Gastroesophageal sphincter (tissue), 4 donors: ENCODE measurements at regions not wholly inside any gene's neighbourhood (a gene's known extent, or its start where the extent isn't known, plus 50 kb on each side); places are given as distances from the start of the nearest gene placed in this dataset.

Source experiments
- ATAC-seq: fragments of 150-250 bp; one replicate; pipeline ENCODE4 v1.9.1; 2016; ENCODE audit warnings: mild to moderate bottlenecking, moderate library complexity
- H3K27ac ChIP-seq, 4 donors: fragments of 200-600 bp; sonication (generic) in 3 of 4; 1 replicate in 3 of 4; 2 replicates in 1 of 4; pipeline ENCODE4 v1.5.1; 2016 to 2019
- H3K27me3 ChIP-seq: fragments of 200-600 bp; sonication (generic); one replicate; pipeline ENCODE4 v1.5.1; 2019
- H3K36me3 ChIP-seq, 2 donors: fragments of 200-600 bp; sonication (generic); one replicate each; pipeline ENCODE4 v1.5.1; 2019; ENCODE audit warnings: control low read depth in 1 of 2
- H3K4me1 ChIP-seq, 3 donors: fragments of 200-600 bp; sonication (generic); 1 replicate in 2 of 3; 2 replicates in 1 of 3; pipeline ENCODE4 v1.5.1; 2016 to 2019; ENCODE audit warnings: control low read depth in 2 of 3
- H3K4me3 ChIP-seq, 2 donors: fragments of 200-600 bp; sonication (generic); one replicate each; pipeline ENCODE4 v1.5.1; 2019; ENCODE audit warnings: mild to moderate bottlenecking in 1 of 2, moderate library complexity in 1 of 2
- H3K9me3 ChIP-seq, 3 donors: fragments of 200-600 bp; sonication (generic); one replicate each; pipeline ENCODE4 v1.5.1; 2017 to 2019; ENCODE audit warnings: control low read depth in 2 of 3
- CTCF ChIP-seq, 4 experiments: fragments of 200-600 bp in 2 of 4; fragments of 450-650 bp in 2 of 4; sonication (generic) in 1 of 4; IDR thresholded peaks; one replicate each; pipeline ENCODE4 v1.5.1; 2017 to 2019; ENCODE audit warnings: antibody characterized with exemption in 4 of 4, mild to moderate bottlenecking in 2 of 4, moderate library complexity in 2 of 4
- EP300 ChIP-seq: sonication (generic); formaldehyde crosslinking; IDR thresholded peaks from one replicate; pipeline ENCODE4 v1.6.1; 2017; ENCODE audit warnings: antibody characterized with exemption, mild to moderate bottlenecking
- POLR2A ChIP-seq, 2 donors: fragments of 450-650 bp; IDR thresholded peaks; one replicate each; pipeline ENCODE4 v1.6.1; 2017; ENCODE audit warnings: antibody characterized with exemption in 2 of 2, mild to moderate bottlenecking in 2 of 2, moderate library complexity in 1 of 2
- POLR2AphosphoS5 ChIP-seq: sonication (generic); formaldehyde crosslinking; IDR thresholded peaks from one replicate; pipeline ENCODE4 v1.6.1; 2017; ENCODE audit warnings: antibody characterized with exemption
- WGBS, 2 donors: methylation state at CpG; one replicate each; pipeline ENCODE4 v1.1.5; 2018; ENCODE audit warnings: low coverage in 1 of 2; 5-methylcytosine and 5-hydroxymethylcytosine counted together

- 50 to 54% methylated on average over 1 to 4 of the region's 6 CpGs for WGBS, 2 donors
- H3K27ac ChIP-seq, result no peak overlapping the region
- H3K4me1 ChIP-seq, result no peaks in the 10 kb centered on the region
- ATAC-seq, result no peak
- TF ChIP-seq POLR2AphosphoS5 (no peak), CTCF (IDR thresholded peaks at IDR 0.05) (no peak), EP300 (no peak), POLR2A (IDR thresholded peaks at IDR 0.05) (no peak)
- no peaks in the 10 kb centered on the region for H3K36me3 ChIP-seq
- H3K9me3 ChIP-seq, result no peaks in the 10 kb centered on the region
- peaks cover 32% of the 10 kb centered on the region for H3K27me3 ChIP-seq
- H3K4me3 ChIP-seq, result no peak overlapping the region
Measured at GRCh38 chr22:48644997-48645396, 1182.7 kb downstream of the BRD1 start.

DNA sequence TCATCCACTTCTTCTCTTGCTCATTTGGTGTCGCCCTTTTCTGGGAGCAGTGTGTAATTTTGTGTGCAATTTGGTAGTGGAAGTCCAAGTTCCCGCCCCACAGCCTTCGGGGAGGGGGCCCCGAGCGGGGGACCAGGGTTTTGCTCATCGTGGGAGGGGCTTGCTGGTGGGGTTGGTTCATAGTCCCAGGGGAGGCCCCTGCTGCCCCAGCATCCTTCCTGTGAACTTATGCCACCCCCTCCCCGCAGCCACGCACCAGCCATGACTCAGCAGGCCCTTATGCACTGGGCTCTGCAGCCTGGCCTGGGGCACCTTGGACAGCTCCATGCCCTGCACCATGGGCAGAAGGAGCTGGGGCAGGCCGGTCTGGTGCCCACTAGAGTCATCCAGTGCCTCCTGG, 1183.6 kb downstream of the BRD1 start:
- H3K27ac ChIP-seq, result no peak overlapping the region
- no peak overlapping the region for H3K4me3 ChIP-seq
- H3K9me3 ChIP-seq, result no peaks in the 10 kb centered on the region
- TF ChIP-seq POLR2AphosphoS5 (no peak), CTCF (IDR thresholded peaks at IDR 0.05) (no peak), EP300 (no peak), POLR2A (IDR thresholded peaks at IDR 0.05) (no peak)
- 13 to 20% methylated on average over 1 of the region's 9 CpGs for WGBS, 2 donors
- no peaks in the 10 kb centered on the region for H3K4me1 ChIP-seq
- ATAC-seq, result no peak
- H3K27me3 ChIP-seq, result peaks cover 41% of the 10 kb centered on the region
- H3K36me3 ChIP-seq, result no peaks in the 10 kb centered on the region

- Histone ChIP-seq H3K4me3 (no peak overlapping the region), H3K9me3 (no peaks in the 10 kb centered on the region), H3K27me3 (peaks cover 44% of the 10 kb centered on the region), H3K27ac (no peak overlapping the region), H3K36me3 (no peaks in the 10 kb centered on the region), H3K4me1 (no peaks in the 10 kb centered on the region)
- no peak for ATAC-seq
- WGBS, 2 donors, result 80 to 88% methylated on average over 2 to 5 of the region's 23 CpGs
- TF ChIP-seq POLR2AphosphoS5, result no peak
- no peak for TF ChIP-seq CTCF (IDR thresholded peaks at IDR 0.05)
Measured at GRCh38 chr22:48643066-48643731, 1184.5 kb downstream of the BRD1 start.

DNA sequence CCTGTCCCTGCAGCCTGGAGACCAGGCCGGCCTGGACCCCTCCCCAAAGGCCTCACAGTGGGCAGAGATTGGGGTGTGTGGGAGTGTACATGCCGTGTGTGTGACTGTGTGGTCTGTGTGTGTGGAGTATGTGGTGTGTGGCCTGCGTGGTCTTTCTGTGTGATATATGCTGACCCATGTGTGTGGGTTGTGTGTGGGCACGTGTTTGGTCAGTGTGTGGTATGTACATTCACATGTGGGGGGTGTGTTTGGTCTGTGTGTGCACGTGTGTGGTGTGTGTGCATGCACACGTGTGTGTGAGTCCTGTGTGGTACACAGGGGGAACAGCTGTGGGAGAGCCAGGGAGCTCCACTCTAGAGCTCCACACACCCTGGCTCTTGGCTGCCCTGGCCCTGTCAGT, 1185.1 kb downstream of the BRD1 start:
- Histone ChIP-seq H3K4me1 (no peaks in the 10 kb centered on the region), H3K27me3 (peaks cover 44% of the 10 kb centered on the region), H3K27ac (no peak overlapping the region), H3K9me3 (no peaks in the 10 kb centered on the region), H3K36me3 (no peaks in the 10 kb centered on the region), H3K4me3 (no peak overlapping the region)
- 80% methylated on average over 1 of the region's 6 CpGs; no CpG with 5 or more reads in 1 of the 2 donors for WGBS, 2 donors
- ATAC-seq, result no peak
- TF ChIP-seq CTCF (IDR thresholded peaks at IDR 0.05) (no peak), POLR2A (IDR thresholded peaks at IDR 0.05) (no peak), POLR2AphosphoS5 (no peak), EP300 (no peak)

GRCh38 chr22:48641906-48642475, 1185.7 kb downstream of the BRD1 start:
- Histone ChIP-seq H3K27me3 (peaks cover 48% of the 10 kb centered on the region), H3K27ac (no peak overlapping the region), H3K4me1 (no peaks in the 10 kb centered on the region), H3K4me3 (no peak overlapping the region), H3K36me3 (no peaks in the 10 kb centered on the region), H3K9me3 (no peaks in the 10 kb centered on the region)
- ATAC-seq, result no peak
- 72 to 81% methylated on average over 5 of the region's 14 CpGs for WGBS, 2 donors
- no peak for TF ChIP-seq CTCF (IDR thresholded peaks at IDR 0.05)
- no peak for TF ChIP-seq POLR2A (IDR thresholded peaks at IDR 0.05)
- no peak for TF ChIP-seq EP300
- no peak for TF ChIP-seq POLR2AphosphoS5
